ENCODE measurements at regions not wholly inside any gene's neighbourhood (a gene's known extent, or its start where the extent isn't known, plus 50 kb on each side); places are given as distances from the start of the nearest gene placed in this dataset.
"Not testable (repeated sequence)": the region's sequence is repeated elsewhere in the genome, so short reads cannot be mapped to it uniquely, and the experiment has no call there.

- not testable (repeated sequence) for TF ChIP-seq CTCF (conservative IDR thresholded peaks at IDR 0.05; ENCODE audit: low read depth, low read length); EZH2 (IDR thresholded peaks at IDR 0.05; ENCODE audit: low read length, unreplicated experiment); EZH2phosphoT487 (IDR thresholded peaks at IDR 0.05; ENCODE audit: borderline replicate concordance, low read length)
Observed at GRCh38 chr2:87567093-87567492, 180.8 kb upstream of the PLGLB2 start.

Measured in PC-3 (cell line).